Effector memory CD4-positive, alpha-beta T cell (primary cell): ENCODE measurements at regions not wholly inside any gene's neighbourhood (a gene's known extent, or its start where the extent isn't known, plus 50 kb on each side); places are given as distances from the start of the nearest gene placed in this dataset.

Source experiments
- DNase-seq, 3 donors: peaks; one replicate each; pipeline ENCODE4 v3.0.0-alpha.2; 2020
- H3K27ac ChIP-seq: 2 replicates; pipeline ENCODE4 v1.7.0; 2013; ENCODE audit warnings: mild to moderate bottlenecking, low read length, moderate library complexity; ENCODE audit not compliant: insufficient read depth, poor library complexity, severe bottlenecking
- H3K27me3 ChIP-seq: replicated peaks from 2 replicates; pipeline ENCODE4 v1.7.0; 2013; ENCODE audit warnings: mild to moderate bottlenecking, low read length; ENCODE audit not compliant: insufficient read depth, control insufficient read depth, poor library complexity, severe bottlenecking
- H3K36me3 ChIP-seq: 2 replicates; pipeline ENCODE4 v1.7.0; 2013; ENCODE audit warnings: mild to moderate bottlenecking, low read length, moderate library complexity; ENCODE audit not compliant: control insufficient read depth, insufficient read depth
- H3K4me1 ChIP-seq: 2 replicates; pipeline ENCODE4 v1.7.0; 2013; ENCODE audit warnings: low read length, mild to moderate bottlenecking; ENCODE audit not compliant: control insufficient read depth, insufficient read depth, poor library complexity, severe bottlenecking
- H3K4me3 ChIP-seq: 2 replicates; pipeline ENCODE4 v1.7.0; 2013; ENCODE audit warnings: low read length, low read depth, mild to moderate bottlenecking; ENCODE audit not compliant: insufficient read depth, poor library complexity, severe bottlenecking
- H3K9me3 ChIP-seq: 2 replicates; pipeline ENCODE4 v1.7.0; 2013; ENCODE audit warnings: mild to moderate bottlenecking, low read length, moderate library complexity; ENCODE audit not compliant: control insufficient read depth

DNA sequence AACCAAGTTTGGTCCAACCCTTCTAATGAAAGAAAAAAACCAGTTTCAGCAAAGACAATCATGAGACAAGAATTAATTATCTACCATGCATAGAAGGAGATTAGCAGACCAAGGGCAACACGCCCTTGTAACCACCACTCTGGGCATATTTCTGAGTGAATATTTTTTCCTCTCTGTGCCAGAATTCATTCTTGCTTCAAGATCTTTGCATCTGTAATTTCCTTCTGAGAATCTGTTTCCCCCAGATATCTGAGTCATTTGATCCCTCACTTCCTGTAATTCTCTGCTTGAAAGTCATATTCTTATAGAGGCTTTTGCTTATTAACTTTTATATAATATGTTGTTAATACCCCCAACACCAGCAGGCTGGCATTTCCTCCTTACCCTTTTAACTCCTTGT, 243.7 kb downstream of the SLC16A7 start:
- Histone ChIP-seq H3K4me1 (no peaks in the 10 kb centered on the region), H3K9me3 (no peaks in the 10 kb centered on the region), H3K27ac (no peak overlapping the region), H3K36me3 (no peaks in the 10 kb centered on the region), H3K4me3 (no peak overlapping the region), H3K27me3 (no peaks in the 10 kb centered on the region)
- DNase-seq: no peak

DNA sequence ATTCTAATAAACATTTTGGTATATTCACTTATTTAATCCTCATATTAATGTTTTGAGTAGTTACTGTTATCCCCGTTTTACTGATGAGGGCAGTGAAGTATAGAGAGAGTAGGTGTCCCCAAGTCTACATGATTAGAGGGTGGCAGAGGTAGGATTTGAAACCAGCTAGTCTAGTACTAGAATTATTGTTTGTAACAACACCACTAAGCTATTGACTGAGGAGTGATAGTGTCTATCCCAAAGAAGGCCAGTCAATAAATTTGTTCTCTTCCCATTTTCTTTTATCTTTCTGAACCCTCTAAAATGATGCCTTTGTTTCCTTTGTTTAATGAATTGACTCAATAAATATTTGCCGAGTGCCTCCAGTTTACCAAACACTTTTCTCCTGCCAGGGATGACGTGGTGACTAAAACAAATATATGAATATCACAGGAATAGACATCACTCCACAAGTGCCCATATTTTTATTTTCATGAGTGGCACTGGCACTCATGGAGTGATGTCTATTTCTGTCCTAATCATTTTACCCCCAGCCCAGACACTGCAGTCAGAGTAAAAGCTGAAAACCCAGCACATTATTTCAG, 247.5 kb downstream of the SLC16A7 start:
- Histone ChIP-seq H3K9me3 (no peaks in the 10 kb centered on the region), H3K36me3 (no peaks in the 10 kb centered on the region), H3K4me1 (no peaks in the 10 kb centered on the region), H3K27me3 (no peaks in the 10 kb centered on the region), H3K4me3 (no peak overlapping the region), H3K27ac (no peak overlapping the region)
- DNase-seq: no peak

DNA sequence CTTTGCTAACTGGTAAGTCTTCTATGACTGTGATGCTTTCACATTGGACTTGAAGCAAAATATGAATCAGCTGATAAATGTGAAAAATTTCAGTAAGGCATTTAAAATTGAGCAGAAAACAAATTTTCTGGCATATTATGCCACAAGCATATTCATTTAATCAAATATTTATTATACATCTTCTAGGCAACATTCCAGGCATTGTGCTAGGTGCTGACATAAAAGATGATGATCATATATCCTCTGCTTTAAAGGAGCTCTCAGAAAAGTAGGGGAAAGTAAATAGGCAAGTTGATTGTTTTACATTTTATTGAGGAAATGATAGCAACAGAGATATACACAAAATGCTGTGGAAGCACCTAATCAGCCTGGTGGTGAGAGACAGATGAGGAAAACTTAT, 248.9 kb downstream of the SLC16A7 start:
- no peaks in the 10 kb centered on the region for H3K36me3 ChIP-seq
- H3K4me1 ChIP-seq: no peaks in the 10 kb centered on the region
- no peak overlapping the region for H3K27ac ChIP-seq
- no peaks in the 10 kb centered on the region for H3K27me3 ChIP-seq
- H3K9me3 ChIP-seq: no peaks in the 10 kb centered on the region
- no peak for DNase-seq
- H3K4me3 ChIP-seq: no peak overlapping the region

DNA sequence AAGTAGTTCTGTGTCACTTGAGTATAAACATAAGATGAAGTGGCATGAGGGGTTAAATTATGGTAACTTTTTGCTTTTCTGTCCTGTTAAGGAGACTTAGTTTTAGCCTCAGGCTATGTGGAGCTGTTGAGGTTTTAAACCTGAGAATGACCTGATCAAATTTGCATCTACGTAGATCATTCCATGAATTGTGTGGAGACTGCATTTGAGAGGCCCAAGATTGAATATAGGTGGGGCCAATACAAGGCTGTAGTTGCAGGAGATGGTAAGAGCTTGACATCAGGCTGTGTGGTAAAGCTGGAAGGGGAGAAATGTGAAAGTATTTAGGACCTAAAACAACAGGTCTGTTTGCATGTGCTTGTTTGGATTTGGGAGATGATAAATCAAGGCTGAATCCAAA, 249.5 kb downstream of the SLC16A7 start:
- Histone ChIP-seq H3K27ac (no peak overlapping the region), H3K27me3 (no peaks in the 10 kb centered on the region), H3K4me1 (no peaks in the 10 kb centered on the region), H3K4me3 (no peak overlapping the region), H3K36me3 (no peaks in the 10 kb centered on the region), H3K9me3 (no peaks in the 10 kb centered on the region)
- no peak for DNase-seq

DNA sequence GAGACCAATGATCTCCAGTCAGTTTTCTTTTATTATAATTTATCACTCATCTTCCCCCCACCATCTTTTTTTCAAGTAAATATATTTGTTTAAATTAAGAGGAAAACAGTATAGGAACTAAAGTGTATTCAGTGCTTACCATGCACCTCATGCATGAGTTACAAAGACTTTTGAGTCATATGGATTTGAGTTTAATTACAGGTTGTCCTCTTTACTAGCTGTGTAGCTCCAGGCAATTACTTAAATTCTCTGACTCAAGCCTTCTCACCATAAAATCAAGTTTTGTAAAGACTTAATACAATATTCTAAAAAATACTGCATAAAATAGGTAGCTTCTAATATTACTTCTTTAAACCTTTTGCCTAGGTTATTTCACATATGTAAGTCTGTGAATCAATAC, 251.3 kb downstream of the SLC16A7 start:
- Histone ChIP-seq H3K36me3 (no peaks in the 10 kb centered on the region), H3K27ac (no peak overlapping the region), H3K4me1 (no peaks in the 10 kb centered on the region), H3K27me3 (no peaks in the 10 kb centered on the region), H3K4me3 (no peak overlapping the region), H3K9me3 (no peaks in the 10 kb centered on the region)
- DNase-seq: no peak

DNA sequence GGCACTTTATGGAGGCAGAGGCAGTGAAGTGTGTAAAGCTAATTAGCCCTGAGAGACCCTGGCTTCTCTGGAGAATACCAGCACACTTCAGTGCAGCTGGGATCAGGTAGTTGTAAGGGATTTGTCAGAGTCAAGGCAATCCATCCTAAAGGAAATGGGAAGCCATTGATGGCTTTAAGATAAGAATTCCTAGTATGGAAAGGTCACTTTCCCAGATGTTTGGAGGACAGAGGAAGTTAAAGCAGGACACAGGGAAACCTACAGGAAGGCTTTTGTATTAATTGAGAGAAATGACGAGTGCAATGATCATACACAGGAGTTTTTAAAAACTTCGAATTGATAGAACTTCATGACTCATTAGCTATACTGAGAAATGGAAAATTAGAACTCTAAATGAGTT, 254.4 kb downstream of the SLC16A7 start:
- H3K36me3 ChIP-seq: no peaks in the 10 kb centered on the region

DNA sequence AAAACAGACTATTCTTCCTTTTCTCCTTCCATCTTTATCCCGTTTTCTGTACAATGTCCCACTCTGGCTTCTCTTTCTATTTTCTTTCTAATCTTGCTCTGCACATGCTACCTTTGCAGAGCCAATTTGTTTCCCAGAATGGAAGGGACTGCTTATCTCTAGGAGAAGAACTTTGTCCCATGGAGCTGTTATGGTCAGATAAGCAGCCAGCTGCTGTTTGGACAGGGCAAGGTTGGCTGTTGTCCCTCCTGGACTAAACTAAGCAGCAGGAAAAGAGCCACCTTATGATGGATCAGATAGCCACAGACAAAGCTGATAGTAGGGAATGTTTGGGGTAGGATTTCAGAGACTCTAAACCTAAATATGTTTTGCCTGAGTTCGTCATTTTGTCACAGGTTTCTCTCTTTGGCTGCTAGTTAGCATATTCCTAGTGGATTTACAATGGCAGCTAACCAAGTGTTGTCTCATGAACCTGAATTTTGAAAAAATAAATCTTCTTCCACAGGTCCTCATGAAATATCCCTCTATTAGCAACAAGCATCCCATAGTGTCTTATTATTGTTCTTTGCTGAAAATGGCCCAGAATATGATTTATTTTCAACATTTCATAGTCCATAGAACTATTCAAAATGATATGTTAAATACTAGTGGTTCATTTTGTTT, 262.8 kb downstream of the SLC16A7 start:
- Histone ChIP-seq H3K36me3 (no peaks in the 10 kb centered on the region), H3K27me3 (no peaks in the 10 kb centered on the region), H3K4me1 (no peaks in the 10 kb centered on the region)

More for the DNA sequence above, 254.4 kb downstream of the SLC16A7 start:
- Histone ChIP-seq H3K4me3 (no peak overlapping the region), H3K9me3 (no peaks in the 10 kb centered on the region), H3K4me1 (no peaks in the 10 kb centered on the region), H3K27me3 (no peaks in the 10 kb centered on the region), H3K27ac (no peak overlapping the region)
- DNase-seq: no peak

DNA sequence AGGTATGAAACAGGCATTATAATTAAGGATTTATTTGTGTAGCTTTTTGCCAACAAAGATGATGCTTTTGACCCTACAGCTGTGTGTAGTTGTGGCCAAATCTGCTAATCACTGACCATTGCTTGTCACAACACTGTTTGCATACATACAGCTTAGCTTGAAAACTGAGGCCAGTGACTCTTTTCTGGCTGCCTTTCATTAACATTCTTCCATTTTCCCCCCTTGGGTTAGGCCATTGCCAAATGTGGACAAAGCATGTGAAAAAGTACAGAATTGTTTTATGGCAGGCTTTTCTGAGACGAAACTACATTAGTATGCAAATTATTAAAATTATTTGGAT, 263.3 kb downstream of the SLC16A7 start:
- Histone ChIP-seq H3K4me1 (no peaks in the 10 kb centered on the region), H3K27me3 (no peaks in the 10 kb centered on the region), H3K9me3 (no peaks in the 10 kb centered on the region), H3K4me3 (no peak overlapping the region), H3K36me3 (no peaks in the 10 kb centered on the region), H3K27ac (no peak overlapping the region)
- no peak for DNase-seq

More for the DNA sequence above, 262.8 kb downstream of the SLC16A7 start:
- no peaks in the 10 kb centered on the region for H3K9me3 ChIP-seq
- DNase-seq: no peak
- H3K4me3 ChIP-seq: no peak overlapping the region
- no peak overlapping the region for H3K27ac ChIP-seq

DNA sequence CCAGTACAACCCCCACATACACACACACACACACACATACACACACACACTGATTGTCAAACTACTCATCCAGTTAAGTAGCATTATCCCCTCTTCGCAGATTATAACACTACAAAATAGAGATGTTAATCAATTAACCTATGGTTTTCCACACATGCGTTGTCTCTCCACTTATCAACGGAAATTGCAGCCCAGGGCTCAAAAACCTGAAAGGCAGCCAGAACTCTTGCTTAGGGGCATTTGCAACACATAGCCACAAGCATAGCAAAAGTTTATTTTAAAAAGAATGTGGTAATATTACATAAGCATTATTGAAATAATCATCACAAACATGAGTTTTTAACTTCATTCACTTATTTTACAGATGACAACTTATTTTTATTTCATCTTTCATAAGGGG, 265.8 kb downstream of the SLC16A7 start:
- H3K4me3 ChIP-seq: no peak overlapping the region
- H3K9me3 ChIP-seq: no peaks in the 10 kb centered on the region
- no peaks in the 10 kb centered on the region for H3K27me3 ChIP-seq
- no peak for DNase-seq
- no peak overlapping the region for H3K27ac ChIP-seq
- H3K4me1 ChIP-seq: no peaks in the 10 kb centered on the region
- no peaks in the 10 kb centered on the region for H3K36me3 ChIP-seq

DNA sequence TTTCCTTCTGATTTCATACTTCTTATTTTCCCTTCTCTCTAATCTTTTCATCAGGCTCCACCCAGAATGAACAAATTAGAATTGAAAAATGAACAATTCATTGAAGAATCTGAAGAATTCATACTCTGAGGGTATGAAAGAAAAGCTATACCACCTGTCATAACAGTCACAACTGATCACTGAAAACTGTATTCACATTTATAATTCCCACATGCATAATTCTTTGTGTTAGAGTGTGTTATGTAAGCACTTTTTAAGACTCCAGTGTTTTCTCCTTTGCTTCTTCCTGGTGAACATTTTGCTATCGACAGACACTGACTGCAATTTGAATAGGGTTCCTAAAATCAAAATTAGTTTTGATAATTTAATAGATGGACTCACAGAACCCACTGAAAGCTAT, 271.2 kb downstream of the SLC16A7 start:
- Histone ChIP-seq H3K36me3 (no peaks in the 10 kb centered on the region), H3K27me3 (no peaks in the 10 kb centered on the region), H3K4me3 (no peak overlapping the region), H3K4me1 (no peaks in the 10 kb centered on the region), H3K9me3 (no peaks in the 10 kb centered on the region), H3K27ac (no peak overlapping the region)
- no peak for DNase-seq
